ENCODE measurements at regions not wholly inside any gene's neighbourhood (a gene's known extent, or its start where the extent isn't known, plus 50 kb on each side); places are given as distances from the start of the nearest gene placed in this dataset.

DNA sequence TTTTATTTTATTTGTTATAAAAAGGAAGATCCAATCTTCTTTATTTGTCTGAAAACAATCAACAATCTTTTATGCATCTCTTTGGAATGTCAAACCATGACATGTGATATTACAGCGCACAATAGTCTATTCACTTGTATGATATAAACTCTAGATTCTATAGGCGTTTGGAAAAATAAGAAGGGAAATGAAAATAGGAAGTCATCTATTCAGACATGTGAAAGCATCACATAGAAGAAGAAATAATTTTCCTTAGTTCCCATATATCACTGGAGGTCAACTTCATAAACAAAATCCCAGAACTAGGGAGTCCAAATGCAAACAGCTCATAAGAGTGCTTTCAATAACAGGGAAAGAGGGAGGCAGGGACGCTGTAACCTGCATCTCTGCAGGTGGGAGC lies 139.5 kb upstream of the RASGEF1B start:
- TF ChIP-seq, protein P1, sequence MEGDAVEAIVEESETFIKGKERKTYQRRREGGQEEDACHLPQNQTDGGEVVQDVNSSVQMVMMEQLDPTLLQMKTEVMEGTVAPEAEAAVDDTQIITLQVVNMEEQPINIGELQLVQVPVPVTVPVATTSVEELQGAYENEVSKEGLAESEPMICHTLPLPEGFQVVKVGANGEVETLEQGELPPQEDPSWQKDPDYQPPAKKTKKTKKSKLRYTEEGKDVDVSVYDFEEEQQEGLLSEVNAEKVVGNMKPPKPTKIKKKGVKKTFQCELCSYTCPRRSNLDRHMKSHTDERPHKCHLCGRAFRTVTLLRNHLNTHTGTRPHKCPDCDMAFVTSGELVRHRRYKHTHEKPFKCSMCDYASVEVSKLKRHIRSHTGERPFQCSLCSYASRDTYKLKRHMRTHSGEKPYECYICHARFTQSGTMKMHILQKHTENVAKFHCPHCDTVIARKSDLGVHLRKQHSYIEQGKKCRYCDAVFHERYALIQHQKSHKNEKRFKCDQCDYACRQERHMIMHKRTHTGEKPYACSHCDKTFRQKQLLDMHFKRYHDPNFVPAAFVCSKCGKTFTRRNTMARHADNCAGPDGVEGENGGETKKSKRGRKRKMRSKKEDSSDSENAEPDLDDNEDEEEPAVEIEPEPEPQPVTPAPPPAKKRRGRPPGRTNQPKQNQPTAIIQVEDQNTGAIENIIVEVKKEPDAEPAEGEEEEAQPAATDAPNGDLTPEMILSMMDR (IDR thresholded peaks at IDR 0.05) = no peak
- TF ChIP-seq ZFX (IDR thresholded peaks at IDR 0.05; ENCODE audit: borderline replicate concordance) = no peak

Measured in 22Rv1 (cell line).